GM06990 (cell line): ENCODE measurements at regions not wholly inside any gene's neighbourhood (a gene's known extent, or its start where the extent isn't known, plus 50 kb on each side); places are given as distances from the start of the nearest gene placed in this dataset.
"Not testable (repeated sequence)": the region's sequence is repeated elsewhere in the genome, so short reads cannot be mapped to it uniquely, and the experiment has no call there.

Experiments
- DNase-seq: peaks from one replicate; pipeline ENCODE4 v3.0.0-alpha.2; 2011; ENCODE audit not compliant: insufficient read length; ENCODE audit errors: extremely low read depth
- H3K27me3 ChIP-seq: replicated peaks from 2 replicates; pipeline ENCODE4 v1.6.0; 2011; ENCODE audit warnings: low read length; ENCODE audit not compliant: control insufficient read depth, insufficient read depth
- H3K36me3 ChIP-seq: 2 replicates; pipeline ENCODE4 v1.5.1; 2011; ENCODE audit warnings: low read length; ENCODE audit not compliant: control insufficient read depth, insufficient read depth
- H3K4me3 ChIP-seq: replicated peaks from 2 replicates; pipeline ENCODE4 v1.5.1; 2011; ENCODE audit warnings: low read depth, mild to moderate bottlenecking, control low read depth, low read length
- TF ChIP-seq, protein P1 (sequence below): IDR thresholded peaks from 2 replicates; pipeline ENCODE4 v1.5.1; 2011; ENCODE audit warnings: low read length, control low read depth, mild to moderate bottlenecking, inconsistent platforms; ENCODE audit not compliant: insufficient read depth, poor library complexity, severe bottlenecking

DNA sequence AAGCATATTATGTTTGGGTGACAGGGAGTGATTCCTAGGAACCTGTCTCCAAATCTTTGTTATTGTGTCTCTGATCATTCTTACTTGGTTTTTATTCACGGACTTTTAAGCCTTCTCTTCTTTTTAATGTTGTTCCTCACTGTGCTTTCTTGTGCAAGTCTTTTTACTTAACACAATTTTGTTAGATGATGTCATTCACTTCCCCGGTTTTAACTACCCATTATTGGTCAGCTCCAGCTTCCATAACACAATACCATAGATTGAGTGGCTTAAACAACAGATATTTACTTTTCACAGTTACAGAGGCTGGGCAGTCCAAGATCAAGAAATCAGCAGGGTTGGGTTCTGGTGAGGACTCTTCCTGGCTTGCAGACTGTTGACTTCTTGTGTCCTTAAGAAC, 436.3 kb upstream of the CBLB start:
- no peak overlapping the region for H3K4me3 ChIP-seq
- H3K36me3 ChIP-seq = no peaks in the 10 kb centered on the region
- DNase-seq = no peak
- TF ChIP-seq, protein P1, sequence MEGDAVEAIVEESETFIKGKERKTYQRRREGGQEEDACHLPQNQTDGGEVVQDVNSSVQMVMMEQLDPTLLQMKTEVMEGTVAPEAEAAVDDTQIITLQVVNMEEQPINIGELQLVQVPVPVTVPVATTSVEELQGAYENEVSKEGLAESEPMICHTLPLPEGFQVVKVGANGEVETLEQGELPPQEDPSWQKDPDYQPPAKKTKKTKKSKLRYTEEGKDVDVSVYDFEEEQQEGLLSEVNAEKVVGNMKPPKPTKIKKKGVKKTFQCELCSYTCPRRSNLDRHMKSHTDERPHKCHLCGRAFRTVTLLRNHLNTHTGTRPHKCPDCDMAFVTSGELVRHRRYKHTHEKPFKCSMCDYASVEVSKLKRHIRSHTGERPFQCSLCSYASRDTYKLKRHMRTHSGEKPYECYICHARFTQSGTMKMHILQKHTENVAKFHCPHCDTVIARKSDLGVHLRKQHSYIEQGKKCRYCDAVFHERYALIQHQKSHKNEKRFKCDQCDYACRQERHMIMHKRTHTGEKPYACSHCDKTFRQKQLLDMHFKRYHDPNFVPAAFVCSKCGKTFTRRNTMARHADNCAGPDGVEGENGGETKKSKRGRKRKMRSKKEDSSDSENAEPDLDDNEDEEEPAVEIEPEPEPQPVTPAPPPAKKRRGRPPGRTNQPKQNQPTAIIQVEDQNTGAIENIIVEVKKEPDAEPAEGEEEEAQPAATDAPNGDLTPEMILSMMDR = no peak
- no peaks in the 10 kb centered on the region for H3K27me3 ChIP-seq

DNA sequence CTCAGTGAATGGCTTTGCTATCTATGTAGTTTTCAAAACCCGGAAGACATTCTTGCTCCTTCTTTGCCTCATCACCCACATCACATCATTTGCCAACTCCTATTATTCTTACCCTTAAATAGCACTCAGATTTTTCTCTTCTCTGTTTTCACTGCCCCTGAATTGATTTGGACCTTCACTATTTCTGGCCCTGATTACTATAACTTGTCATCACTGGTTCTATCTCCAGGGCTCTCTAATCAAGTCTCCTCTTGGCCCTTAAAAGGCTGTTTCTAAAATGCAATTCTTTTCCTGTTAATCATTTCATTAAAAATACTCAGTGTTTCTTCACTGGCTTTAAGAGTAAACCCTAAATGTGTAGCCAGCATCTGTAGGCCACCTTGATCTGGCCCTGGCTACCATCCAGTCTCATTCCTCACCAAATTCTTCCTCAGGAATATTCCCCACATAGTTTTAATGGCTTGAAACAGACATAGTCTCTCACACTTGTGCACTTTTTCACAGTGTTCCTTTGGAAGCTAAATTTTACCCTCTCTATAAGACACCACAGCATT, 437.1 kb upstream of the CBLB start:
- no peak for DNase-seq
- Histone ChIP-seq H3K27me3 (no peaks in the 10 kb centered on the region), H3K4me3 (no peak overlapping the region), H3K36me3 (no peaks in the 10 kb centered on the region)
- TF ChIP-seq, protein P1 = no peak

DNA sequence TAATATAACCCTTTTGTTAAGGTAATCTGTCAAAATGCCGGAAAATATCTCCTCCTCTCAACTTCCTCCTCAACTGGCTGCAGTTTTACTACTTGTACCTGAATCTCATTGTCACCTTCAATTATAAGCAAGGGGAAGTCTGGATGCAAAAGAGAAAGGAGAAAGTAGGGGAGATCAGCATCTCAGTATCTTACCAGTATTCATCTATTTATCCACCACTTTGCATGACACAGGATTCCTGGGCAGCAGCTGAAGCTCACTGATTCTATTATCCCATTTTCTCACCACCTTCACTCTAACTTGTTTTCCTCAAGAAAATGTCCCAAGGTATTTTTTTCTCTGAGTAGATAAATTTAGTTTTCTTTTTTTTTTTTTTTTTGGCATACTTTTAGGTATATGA, 440.5 kb upstream of the CBLB start:
- no peaks in the 10 kb centered on the region for H3K27me3 ChIP-seq
- no peak overlapping the region for H3K4me3 ChIP-seq
- DNase-seq = no peak
- no peaks in the 10 kb centered on the region for H3K36me3 ChIP-seq
- TF ChIP-seq, protein P1 = no peak

DNA sequence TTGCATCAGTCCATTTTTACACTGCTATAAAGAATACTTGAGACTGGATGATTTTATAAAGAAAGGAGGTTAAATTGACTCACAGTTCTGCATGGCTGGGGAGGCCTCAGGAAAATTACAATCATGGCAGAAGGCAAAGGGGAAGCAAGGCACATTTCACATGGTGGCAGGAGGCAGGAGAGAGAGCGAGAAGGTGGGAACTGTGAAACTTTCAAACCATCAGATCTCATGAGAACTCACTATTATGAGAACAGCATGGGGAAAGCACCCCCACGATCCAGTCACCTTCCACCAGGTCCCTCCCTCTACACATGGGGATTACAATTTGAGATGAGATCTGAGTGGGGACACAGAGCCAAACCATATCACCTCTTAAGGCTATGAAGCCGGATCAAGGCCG, 441.0 kb upstream of the CBLB start:
- H3K36me3 ChIP-seq, H3K27me3 ChIP-seq, H3K4me3 ChIP-seq, DNase-seq: not testable (repeated sequence)

DNA sequence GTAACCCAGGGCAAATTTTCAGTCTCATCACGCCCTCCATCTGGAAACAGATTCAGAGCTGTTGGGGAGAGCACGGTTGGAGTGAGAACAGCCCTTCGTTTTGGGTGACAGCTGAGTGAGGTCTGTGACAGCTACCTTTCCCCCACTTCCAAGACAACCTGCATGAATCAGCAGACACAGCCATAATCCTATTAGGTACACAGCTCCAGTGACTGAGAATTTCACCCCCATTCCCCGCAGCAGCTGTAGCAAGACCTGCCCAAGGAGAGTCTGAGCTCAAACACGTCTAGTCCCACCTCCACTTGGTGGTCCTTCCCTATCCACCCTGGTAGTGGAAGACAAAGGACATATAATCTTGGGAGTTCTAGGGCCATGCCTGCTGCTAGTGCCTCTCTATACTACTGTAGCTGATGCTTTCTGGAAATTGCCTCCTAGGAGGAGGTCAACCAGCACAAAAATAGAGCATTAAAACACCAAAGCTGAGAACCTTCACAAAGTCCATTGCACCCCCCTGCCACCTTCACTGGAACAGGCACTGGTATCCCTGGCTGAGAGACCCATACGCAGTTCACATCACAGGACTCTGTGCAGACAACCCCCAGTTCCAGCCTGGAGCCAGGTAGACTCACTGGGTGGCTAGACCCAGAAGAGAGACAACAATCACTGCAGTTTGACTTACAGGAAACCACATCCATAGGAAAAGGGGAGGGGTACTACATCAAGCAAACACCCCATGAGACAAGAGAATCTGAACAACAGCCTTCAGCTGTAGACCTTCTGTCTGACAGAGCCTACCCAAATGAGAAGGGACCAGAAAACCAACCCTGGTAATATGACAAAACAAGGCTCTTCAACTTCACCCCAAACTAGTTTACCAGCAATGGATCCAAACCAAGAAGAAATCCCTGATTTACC, 448.6 kb upstream of the CBLB start:
- no peak for DNase-seq
- Histone ChIP-seq H3K4me3 (no peak overlapping the region), H3K36me3 (no peaks in the 10 kb centered on the region), H3K27me3 (no peaks in the 10 kb centered on the region)
- TF ChIP-seq, protein P1 = no peak

DNA sequence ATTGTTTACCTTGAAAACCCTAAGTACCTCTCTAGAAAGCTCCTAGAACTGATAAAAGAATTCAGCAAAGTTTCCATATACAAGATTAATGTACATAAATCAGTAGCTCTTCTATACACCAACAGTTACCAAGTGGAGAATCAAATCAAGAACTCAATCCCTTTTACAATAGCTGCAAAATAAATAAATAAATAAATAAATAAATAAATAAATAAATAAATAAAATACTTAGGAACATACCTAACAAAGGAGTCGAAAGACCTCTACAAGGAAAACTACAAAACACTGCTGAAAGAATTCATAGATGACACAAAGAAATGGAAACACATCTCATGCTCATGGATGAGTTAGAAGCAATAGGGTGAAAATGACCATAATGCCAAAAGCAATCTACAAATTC, 452.6 kb upstream of the CBLB start:
- not testable (repeated sequence) for H3K36me3 ChIP-seq, H3K4me3 ChIP-seq, DNase-seq, H3K27me3 ChIP-seq
